Endodermal cell (in vitro differentiated cells): ENCODE measurements at regions not wholly inside any gene's neighbourhood (a gene's known extent, or its start where the extent isn't known, plus 50 kb on each side); places are given as distances from the start of the nearest gene placed in this dataset.

Experiments
- DNase-seq: peaks from one replicate; pipeline ENCODE4 v3.0.0-alpha.2; 2017
- H3K27ac ChIP-seq: 2 replicates; pipeline ENCODE4 v1.5.1; 2013; ENCODE audit warnings: mild to moderate bottlenecking, low read depth, low read length, moderate library complexity
- H3K27me3 ChIP-seq: 2 replicates; pipeline ENCODE4 v1.6.1; 2013; ENCODE audit warnings: mild to moderate bottlenecking, low read length, moderate library complexity; ENCODE audit not compliant: insufficient read depth, control insufficient read depth, poor library complexity, severe bottlenecking
- H3K36me3 ChIP-seq: 2 replicates; pipeline ENCODE4 v1.7.0; 2013; ENCODE audit warnings: mild to moderate bottlenecking, low read length, moderate library complexity; ENCODE audit not compliant: control insufficient read depth, insufficient read depth
- H3K4me1 ChIP-seq: one replicate; pipeline ENCODE4 v1.7.0; 2013; ENCODE audit warnings: low read length; ENCODE audit not compliant: control insufficient read depth, insufficient read depth
- H3K4me3 ChIP-seq: 2 replicates; pipeline ENCODE4 v1.5.1; 2013; ENCODE audit warnings: mild to moderate bottlenecking, low read length, moderate library complexity
- H3K9ac ChIP-seq: 2 replicates; pipeline ENCODE4 v1.6.1; 2013; ENCODE audit warnings: mild to moderate bottlenecking, low read length, moderate library complexity; ENCODE audit not compliant: poor library complexity, severe bottlenecking; ENCODE audit errors: extremely low read depth
- H3K9me3 ChIP-seq: 2 replicates; pipeline ENCODE4 v1.6.1; 2013; ENCODE audit warnings: mild to moderate bottlenecking, low read length, moderate library complexity; ENCODE audit not compliant: control insufficient read depth
- H3K27ac Mint-ChIP-seq: 2 replicates; pipeline ENCODE4 v1.8.0; 2020; ENCODE audit warnings: mixed read lengths
- H3K27me3 Mint-ChIP-seq: 2 replicates; pipeline ENCODE4 v1.8.0; 2021; ENCODE audit warnings: mild to moderate bottlenecking, mixed read lengths; ENCODE audit not compliant: insufficient read depth
- H3K36me3 Mint-ChIP-seq: 2 replicates; pipeline ENCODE4 v1.8.0; 2020; ENCODE audit warnings: low read depth, mixed read lengths
- H3K4me1 Mint-ChIP-seq: 2 replicates; pipeline ENCODE4 v1.8.0; 2020; ENCODE audit warnings: mixed read lengths
- H3K4me3 Mint-ChIP-seq: 2 replicates; pipeline ENCODE4 v1.8.0; 2020; ENCODE audit warnings: mild to moderate bottlenecking, moderate library complexity, mixed read lengths
- H3K9me3 Mint-ChIP-seq: 2 replicates; pipeline ENCODE4 v1.8.0; 2020; ENCODE audit warnings: mild to moderate bottlenecking, mixed read lengths
- CTCF ChIP-seq: fragments of 200-600 bp; sonication (generic); conservative IDR thresholded peaks from 2 replicates; pipeline ENCODE4 v1.5.0; 2021; ENCODE audit warnings: antibody characterized with exemption, mild to moderate bottlenecking
- WGBS, 2 experiments: methylation state at CpG; one replicate each; pipeline versions ENCODE4 v1.1.5 to v1.1.7; 2013; ENCODE audit warnings: missing lambda C conversion rate in 2 of 2, mixed read lengths in 1 of 2; ENCODE audit not compliant: insufficient coverage in 1 of 2, insufficient read length in 1 of 2; 5-methylcytosine and 5-hydroxymethylcytosine counted together

- Mint-ChIP-seq H3K36me3 (no peaks in the 10 kb centered on the region), H3K27ac (no peak overlapping the region), H3K27me3 (no peaks in the 10 kb centered on the region), H3K4me1 (peaks cover 6% of the 10 kb centered on the region), H3K4me3 (no peak overlapping the region), H3K9me3 (peaks cover 12% of the 10 kb centered on the region)
- H3K36me3 ChIP-seq = no peaks in the 10 kb centered on the region
- no peaks in the 10 kb centered on the region for H3K27me3 ChIP-seq
- DNase-seq = no peak
- TF ChIP-seq CTCF = no peak
- H3K4me1 ChIP-seq = no peaks in the 10 kb centered on the region
- no peak overlapping the region for H3K27ac ChIP-seq
- H3K4me3 ChIP-seq = no peak overlapping the region
- 88 to 89% methylated on average over 9 to 22 of the region's 22 CpGs for WGBS, 2 experiments
- no peak overlapping the region for H3K9ac ChIP-seq
- H3K9me3 ChIP-seq = peaks cover 9% of the 10 kb centered on the region
Measured at GRCh38 chr2:240210198-240210965, 69.9 kb upstream of the OTOS start.

- H3K4me1 ChIP-seq = no peaks in the 10 kb centered on the region
- TF ChIP-seq CTCF = no peak
- peaks cover 7% of the 10 kb centered on the region for H3K9me3 ChIP-seq
- no peaks in the 10 kb centered on the region for H3K27me3 ChIP-seq
- 86 to 90% methylated on average over 5 to 8 of the region's 8 CpGs for WGBS, 2 experiments
- no peaks in the 10 kb centered on the region for H3K36me3 ChIP-seq
- Mint-ChIP-seq H3K36me3 (no peaks in the 10 kb centered on the region), H3K4me1 (no peaks in the 10 kb centered on the region), H3K27ac (no peak overlapping the region), H3K4me3 (no peak overlapping the region), H3K9me3 (peaks cover 10% of the 10 kb centered on the region), H3K27me3 (no peaks in the 10 kb centered on the region)
- no peak overlapping the region for H3K9ac ChIP-seq
- no peak overlapping the region for H3K27ac ChIP-seq
- H3K4me3 ChIP-seq = no peak overlapping the region
- no peak for DNase-seq
Measured at GRCh38 chr2:240211096-240211495, 70.6 kb upstream of the OTOS start.

- no peaks in the 10 kb centered on the region for H3K27me3 Mint-ChIP-seq
- Histone ChIP-seq H3K4me1 (no peaks in the 10 kb centered on the region), H3K27me3 (no peaks in the 10 kb centered on the region), H3K27ac (no peak overlapping the region), H3K9me3 (peaks cover under 1% of the 10 kb centered on the region), H3K9ac (no peak overlapping the region), H3K36me3 (no peaks in the 10 kb centered on the region), H3K4me3 (no peak overlapping the region)
- WGBS, 2 experiments = 85 to 92% methylated on average over 8 to 17 of the region's 17 CpGs
- TF ChIP-seq CTCF = no peak
- no peak overlapping the region for H3K4me3 Mint-ChIP-seq
- H3K36me3 Mint-ChIP-seq = no peaks in the 10 kb centered on the region
- H3K9me3 Mint-ChIP-seq = peaks cover 5% of the 10 kb centered on the region
- no peak for DNase-seq
- H3K4me1 Mint-ChIP-seq = no peaks in the 10 kb centered on the region
- H3K27ac Mint-ChIP-seq = no peak overlapping the region
Measured at GRCh38 chr2:240211598-240212424, 71.4 kb upstream of the OTOS start.
